GM12878 (cell line): ENCODE measurements at regions not wholly inside any gene's neighbourhood (a gene's known extent, or its start where the extent isn't known, plus 50 kb on each side); places are given as distances from the start of the nearest gene placed in this dataset.

Experiments used
- ATAC-seq: fragments of 200-7000 bp; cut with Tn5 transposase; 3 replicates; pipeline ENCODE4 v1.9.1; 2020; ENCODE audit warnings: mild to moderate bottlenecking, moderate library complexity
- BruUV-seq: library from RNA; stranded (reverse); fragments of 400-500 nt; replicated peaks from 2 replicates; lab custom pipeline; 2021; lab: Mats Ljungman, UMichigan
- CTCF ChIA-PET: fragments of 300-600 bp; sonication (Branson Sonifier 250); formaldehyde crosslinking; extraction: SDS; loops from one replicate; lab custom pipeline; 2021; ENCODE audit warnings: inconsistent platforms; lab: Yijun Ruan, JAX
- POLR2A ChIA-PET: fragments of 350-600 bp; formaldehyde crosslinking; extraction: SDS; loops from one replicate; lab custom pipeline; 2021; ENCODE audit warnings: inconsistent platforms; lab: Charles Lee
- RAD21 ChIA-PET: fragments of 300-600 bp; sonication (Branson Sonifier 250); formaldehyde crosslinking; loops from one replicate; lab custom pipeline; 2023; ENCODE audit warnings: antibody characterized with exemption; ENCODE audit not compliant: unreplicated experiment; lab: Charles Lee
- SMC1A ChIA-PET: fragments of 300-600 bp; sonication (Branson Sonifier 250); formaldehyde crosslinking; loops from one replicate; lab custom pipeline; 2023; ENCODE audit not compliant: unreplicated experiment, uncharacterized antibody; lab: Charles Lee
- DNase-seq: peaks from one replicate; pipeline ENCODE4 v3.0.0-alpha.2; 2011; ENCODE audit warnings: low read depth, low spot score
- FAIRE-seq: peaks from 3 replicates; lab custom pipeline; 2011; peaks lifted over from hg19 to GRCh38; lab: Jason Lieb, UNC
- H2AFZ ChIP-seq: 2 replicates; pipeline ENCODE4 v1.6.0; 2011; ENCODE audit warnings: low read depth, low read length, control low read depth; ENCODE audit not compliant: control insufficient read depth
- H3K27ac ChIP-seq: 2 replicates; pipeline ENCODE4 v1.5.1; 2011; ENCODE audit warnings: control low read depth; ENCODE audit not compliant: control insufficient read depth, insufficient read depth
- H3K27me3 ChIP-seq, 2 experiments: replicated peaks in 1 of 2; 2 replicates each; pipeline versions ENCODE4 v1.6.0 to v1.6.1; 2011; ENCODE audit warnings: low read length in 1 of 2; ENCODE audit not compliant: control insufficient read depth in 2 of 2, insufficient read depth in 2 of 2
- H3K36me3 ChIP-seq, 2 experiments: 2 replicates each; pipeline ENCODE4 v1.5.1; 2011; ENCODE audit warnings: low read length in 1 of 2; ENCODE audit not compliant: control insufficient read depth in 2 of 2, insufficient read depth in 2 of 2
- H3K4me1 ChIP-seq: 2 replicates; pipeline ENCODE4 v1.6.1; 2011; ENCODE audit warnings: mild to moderate bottlenecking, low read length, moderate library complexity, mixed read lengths; ENCODE audit not compliant: control insufficient read depth, insufficient read depth
- H3K4me2 ChIP-seq: 2 replicates; pipeline ENCODE4 v1.6.0; 2011; ENCODE audit warnings: control low read depth; ENCODE audit not compliant: control insufficient read depth, insufficient read depth
- H3K4me3 ChIP-seq: fragments of 200-600 bp; sonication (generic); 2 replicates; pipeline ENCODE4 v1.5.1; 2016
- H3K79me2 ChIP-seq: 2 replicates; pipeline ENCODE4 v1.6.0; 2011; ENCODE audit warnings: low read length; ENCODE audit not compliant: control insufficient read depth, insufficient read depth
- H3K9ac ChIP-seq: 2 replicates; pipeline ENCODE4 v1.8.0; 2011; ENCODE audit warnings: low read length, control low read depth, mixed read lengths; ENCODE audit not compliant: control insufficient read depth, insufficient read depth
- H3K9me3 ChIP-seq: replicated peaks from 3 replicates; pipeline ENCODE4 v1.5.1; 2011; ENCODE audit warnings: mild to moderate bottlenecking, low read length; ENCODE audit not compliant: control insufficient read depth, insufficient read depth
- H4K20me1 ChIP-seq: 2 replicates; pipeline ENCODE4 v1.6.0; 2011; ENCODE audit not compliant: control insufficient read depth, insufficient read depth
- CUX1 ChIP-seq: IDR thresholded peaks from 2 replicates; pipeline ENCODE4 v1.6.1; 2012; ENCODE audit warnings: improper control_type of control experiment, low read depth, low read length; ENCODE audit not compliant: insufficient replicate concordance
- IKZF2 ChIP-seq, 2 experiments: fragments of 450-650 bp; IDR thresholded peaks; 2 replicates each; pipeline ENCODE4 v1.6.1; 2017; ENCODE audit warnings: mild to moderate bottlenecking in 2 of 2, moderate library complexity in 2 of 2
- WGBS: methylation state at CpG from one replicate; pipeline ENCODE4 v1.1.6; 2016; ENCODE audit warnings: low lambda C conversion rate; ENCODE audit not compliant: insufficient replicate concordance, insufficient coverage; ENCODE audit errors: missing lambda C conversion rate; 5-methylcytosine and 5-hydroxymethylcytosine counted together
- in situ Hi-C: fragments of 300-500 bp; cut with MboI; formaldehyde crosslinking; loops from 9 replicates; pipeline ENCODE4 v1.14.3; 2018; ENCODE audit warnings: mixed read lengths
- intact Hi-C: fragments of 100-400 bp; cut with micrococcal nuclease; formaldehyde crosslinking; loops from one replicate; pipeline ENCODE4 v1.14.2; 2022; ENCODE audit not compliant: unreplicated experiment

DNA sequence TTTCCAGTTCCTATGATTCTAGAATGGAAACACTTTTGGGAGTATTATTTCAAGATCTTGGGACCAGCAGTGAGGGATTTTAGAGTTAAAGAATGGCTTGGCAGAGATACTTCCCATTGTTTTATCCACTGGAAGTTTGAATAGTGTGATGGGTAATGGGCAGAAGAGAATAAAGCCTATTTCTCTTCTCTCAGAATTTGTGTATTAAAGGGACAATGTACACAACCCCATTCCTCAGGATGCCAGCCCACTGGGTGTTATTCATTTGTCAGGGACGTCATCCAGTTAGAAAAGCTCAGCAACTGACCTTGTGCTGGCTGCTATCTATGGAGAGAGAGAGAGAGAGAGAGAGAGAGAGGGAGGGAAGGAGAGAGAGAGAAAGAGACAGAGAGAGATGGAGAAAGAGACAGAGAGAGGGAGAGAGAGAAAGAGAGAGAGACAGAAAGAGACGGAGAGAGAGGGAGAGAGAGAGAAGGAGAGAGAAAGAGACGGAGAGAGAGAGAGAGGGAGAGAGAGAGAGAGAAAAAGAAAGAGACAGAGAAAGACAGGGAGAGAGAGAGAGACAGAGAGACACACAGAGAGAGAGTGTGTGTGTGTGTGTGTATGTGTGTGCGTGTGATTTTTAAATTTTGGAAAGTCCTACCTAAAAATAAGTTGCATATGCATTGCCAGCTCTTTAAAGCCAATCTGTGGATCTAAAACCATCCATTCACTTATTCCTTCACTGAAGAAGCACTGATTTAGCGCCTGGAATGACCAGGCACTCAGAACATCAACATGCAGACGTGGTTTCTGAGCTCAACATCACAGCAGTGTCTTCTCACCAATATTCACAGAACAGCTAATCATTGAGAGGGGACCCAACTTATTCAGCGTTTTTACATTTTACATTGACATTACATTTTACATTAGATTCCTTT, 388.8 kb downstream of the THBS2 start:
- CTCF ChIA-PET: interaction anchor here (0.9 kb wide), 1 partner anchor 15 kb away, joined by 3 read pairs; no protein-coding TSS in a partner anchor
- intact Hi-C loops: no loop called here

More for the DNA sequence above, 388.8 kb downstream of the THBS2 start:
- no peak for DNase-seq
- Histone ChIP-seq H3K27me3 (no peaks in the 10 kb centered on the region), H3K9me3 (no peaks in the 10 kb centered on the region), H3K27ac (no peak overlapping the region), H3K4me1 (no peaks in the 10 kb centered on the region), H3K79me2 (no peaks in the 10 kb centered on the region), H3K4me2 (no peak overlapping the region), H2AFZ (no peak overlapping the region), H3K9ac (no peak overlapping the region), H4K20me1 (no peaks in the 10 kb centered on the region), H3K36me3 (no peaks in the 10 kb centered on the region), H3K4me3 (no peak overlapping the region)
- no peak for ATAC-seq
- RAD21 ChIA-PET: no interaction called here
- POLR2A ChIA-PET: no interaction called here
- under 1% methylated on average over 7 of the region's 7 CpGs for WGBS
- no TSS peak for BruUV-seq
- no peak for FAIRE-seq
- SMC1A ChIA-PET: interaction anchor here (0.6 to 0.7 kb wide), 2 partner anchors 110 to 338 kb away, joined by 3 read pairs; no protein-coding TSS in a partner anchor
- in situ Hi-C loops: no loop called here
- TF ChIP-seq IKZF2 (IDR thresholded peaks at IDR 0.05) (no peak), CUX1 (no peak)
